Calu3 (cell line): ENCODE measurements at regions not wholly inside any gene's neighbourhood (a gene's known extent, or its start where the extent isn't known, plus 50 kb on each side); places are given as distances from the start of the nearest gene placed in this dataset.

ENCODE experiments used
- BruUV-seq: library from RNA; stranded (reverse); fragments of 400-500 nt; replicated peaks from 2 replicates; lab custom pipeline; 2021; lab: Mats Ljungman, UMichigan
- CTCF ChIA-PET: fragments of 300-600 bp; sonication (Branson Sonifier 250); formaldehyde crosslinking; loops from one replicate; lab custom pipeline; 2022; ENCODE audit warnings: antibody characterized with exemption; lab: Charles Lee
- DNase-seq: peaks from one replicate; pipeline ENCODE4 v3.0.0; 2022
- H3K27ac Mint-ChIP-seq: one replicate; pipeline ENCODE4 v1.8.0; 2022; ENCODE audit warnings: mixed read lengths; ENCODE audit not compliant: unreplicated experiment
- H3K27me3 Mint-ChIP-seq: one replicate; pipeline ENCODE4 v1.8.0; 2022; ENCODE audit warnings: mixed read lengths; ENCODE audit not compliant: unreplicated experiment
- H3K36me3 Mint-ChIP-seq: one replicate; pipeline ENCODE4 v1.8.0; 2022; ENCODE audit warnings: mild to moderate bottlenecking, moderate library complexity, mixed read lengths; ENCODE audit not compliant: insufficient read depth, unreplicated experiment
- H3K4me1 Mint-ChIP-seq: one replicate; pipeline ENCODE4 v1.8.0; 2022; ENCODE audit warnings: mild to moderate bottlenecking, low read depth, mixed read lengths; ENCODE audit not compliant: unreplicated experiment
- H3K4me3 Mint-ChIP-seq: one replicate; pipeline ENCODE4 v1.8.0; 2022; ENCODE audit warnings: mild to moderate bottlenecking, low read depth, moderate library complexity, mixed read lengths; ENCODE audit not compliant: unreplicated experiment
- H3K9me3 Mint-ChIP-seq: one replicate; pipeline ENCODE4 v1.8.0; 2022; ENCODE audit warnings: low read depth, mixed read lengths; ENCODE audit not compliant: unreplicated experiment
- intact Hi-C: fragments of 100-400 bp; cut with micrococcal nuclease; formaldehyde crosslinking; loops from one replicate; pipeline ENCODE4 v1.10.0; 2022; ENCODE audit not compliant: unreplicated experiment
- TF ChIP-seq, protein P1 (sequence below): fragments of 200-600 bp; IDR thresholded peaks from one replicate; pipeline ENCODE4 v1.8.0; 2022; ENCODE audit warnings: antibody characterized with exemption; ENCODE audit not compliant: unreplicated experiment

DNA sequence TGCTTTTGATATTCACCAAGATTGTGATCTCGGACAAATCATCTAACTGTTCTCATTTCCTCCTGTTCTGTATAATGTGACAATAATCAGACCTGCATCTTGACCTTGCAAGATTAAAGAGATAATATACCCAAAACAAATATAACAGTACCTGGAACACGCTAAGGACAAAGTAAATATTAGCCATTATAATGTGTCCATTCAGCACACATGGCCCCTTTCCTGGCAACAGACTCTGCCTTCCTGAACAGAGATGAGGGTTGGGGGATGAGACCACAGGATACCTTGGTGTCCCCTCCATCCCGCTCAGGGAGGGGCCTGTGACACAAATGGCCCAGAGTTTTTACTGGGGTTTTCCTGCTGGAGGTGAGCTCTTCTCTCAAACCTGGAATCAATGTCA, 143.4 kb upstream of the SERPINE2 start:
- intact Hi-C loops, result no loop called here
- Mint-ChIP-seq H3K4me3 (no peak overlapping the region), H3K9me3 (peaks cover 2% of the 10 kb centered on the region), H3K27me3 (no peaks in the 10 kb centered on the region), H3K36me3 (no peaks in the 10 kb centered on the region), H3K4me1 (peaks cover 15% of the 10 kb centered on the region), H3K27ac (no peak overlapping the region)
- TF ChIP-seq, protein P1, sequence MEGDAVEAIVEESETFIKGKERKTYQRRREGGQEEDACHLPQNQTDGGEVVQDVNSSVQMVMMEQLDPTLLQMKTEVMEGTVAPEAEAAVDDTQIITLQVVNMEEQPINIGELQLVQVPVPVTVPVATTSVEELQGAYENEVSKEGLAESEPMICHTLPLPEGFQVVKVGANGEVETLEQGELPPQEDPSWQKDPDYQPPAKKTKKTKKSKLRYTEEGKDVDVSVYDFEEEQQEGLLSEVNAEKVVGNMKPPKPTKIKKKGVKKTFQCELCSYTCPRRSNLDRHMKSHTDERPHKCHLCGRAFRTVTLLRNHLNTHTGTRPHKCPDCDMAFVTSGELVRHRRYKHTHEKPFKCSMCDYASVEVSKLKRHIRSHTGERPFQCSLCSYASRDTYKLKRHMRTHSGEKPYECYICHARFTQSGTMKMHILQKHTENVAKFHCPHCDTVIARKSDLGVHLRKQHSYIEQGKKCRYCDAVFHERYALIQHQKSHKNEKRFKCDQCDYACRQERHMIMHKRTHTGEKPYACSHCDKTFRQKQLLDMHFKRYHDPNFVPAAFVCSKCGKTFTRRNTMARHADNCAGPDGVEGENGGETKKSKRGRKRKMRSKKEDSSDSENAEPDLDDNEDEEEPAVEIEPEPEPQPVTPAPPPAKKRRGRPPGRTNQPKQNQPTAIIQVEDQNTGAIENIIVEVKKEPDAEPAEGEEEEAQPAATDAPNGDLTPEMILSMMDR, result no peak
- CTCF ChIA-PET, result no interaction called here
- DNase-seq, result no peak
- no TSS peak for BruUV-seq

DNA sequence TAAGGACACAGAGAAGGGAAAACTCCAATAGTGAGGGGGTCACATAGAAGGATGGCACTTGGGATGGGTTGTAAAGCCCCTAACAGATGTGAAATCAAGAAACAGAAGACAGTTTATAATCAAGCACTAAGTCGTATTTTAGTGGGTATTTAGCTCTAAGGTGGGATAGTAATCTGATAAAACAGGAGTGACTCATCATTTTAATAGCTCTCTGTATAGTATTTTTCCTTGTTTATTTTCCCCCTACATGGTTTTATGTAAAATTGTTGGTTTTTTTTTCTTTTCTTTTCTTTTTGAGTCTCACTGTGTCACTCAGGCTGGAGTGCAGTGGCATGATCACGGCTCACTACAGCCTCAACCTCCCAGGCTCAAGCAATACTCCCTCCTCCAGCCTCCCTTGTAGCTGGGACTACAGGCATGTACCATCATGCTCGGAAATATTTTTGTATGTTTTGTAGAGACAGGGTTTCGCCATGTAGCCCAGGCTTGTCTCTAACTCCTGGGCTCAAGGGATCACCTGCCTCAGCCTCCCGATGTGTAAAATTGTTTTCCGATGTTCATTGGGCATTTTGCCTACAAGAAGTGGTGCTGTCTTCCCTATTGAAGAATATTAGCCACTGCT, 142.6 kb upstream of the SERPINE2 start:
- Mint-ChIP-seq H3K4me3 (no peak overlapping the region), H3K4me1 (peaks cover 15% of the 10 kb centered on the region), H3K36me3 (no peaks in the 10 kb centered on the region), H3K27me3 (no peaks in the 10 kb centered on the region), H3K27ac (no peak overlapping the region), H3K9me3 (peaks cover 2% of the 10 kb centered on the region)
- CTCF ChIA-PET, result no interaction called here
- intact Hi-C loops, result no loop called here
- TF ChIP-seq, protein P1, result no peak
- DNase-seq, result no peak
- BruUV-seq, result no TSS peak

DNA sequence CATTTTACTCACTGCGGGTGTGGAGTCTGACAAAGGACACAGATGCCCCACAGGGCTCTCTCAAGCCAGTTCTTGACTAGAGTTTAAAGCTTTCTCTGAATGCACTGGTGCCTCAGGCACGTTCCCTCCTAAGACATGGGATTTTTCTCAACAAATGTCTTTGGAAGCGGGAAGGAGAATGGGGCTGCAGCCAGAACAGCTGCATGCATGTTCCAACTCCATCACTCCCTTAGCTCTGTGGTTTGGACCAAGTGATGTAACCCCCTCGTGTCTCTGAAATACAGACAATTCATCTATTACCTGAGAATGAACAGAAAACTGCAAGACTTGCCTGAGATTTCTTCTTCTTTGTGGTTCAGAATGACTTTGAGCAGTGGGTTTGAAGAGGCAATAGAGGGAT, 141.7 kb upstream of the SERPINE2 start:
- no peak overlapping the region for H3K27ac Mint-ChIP-seq
- no peaks in the 10 kb centered on the region for H3K36me3 Mint-ChIP-seq
- H3K4me3 Mint-ChIP-seq, result no peak overlapping the region
- TF ChIP-seq, protein P1, result no peak
- no peaks in the 10 kb centered on the region for H3K27me3 Mint-ChIP-seq
- no peak for DNase-seq
- H3K9me3 Mint-ChIP-seq, result peaks cover 2% of the 10 kb centered on the region
- intact Hi-C loops, result no loop called here
- peaks cover 15% of the 10 kb centered on the region for H3K4me1 Mint-ChIP-seq
- CTCF ChIA-PET, result no interaction called here
- BruUV-seq, result no TSS peak

DNA sequence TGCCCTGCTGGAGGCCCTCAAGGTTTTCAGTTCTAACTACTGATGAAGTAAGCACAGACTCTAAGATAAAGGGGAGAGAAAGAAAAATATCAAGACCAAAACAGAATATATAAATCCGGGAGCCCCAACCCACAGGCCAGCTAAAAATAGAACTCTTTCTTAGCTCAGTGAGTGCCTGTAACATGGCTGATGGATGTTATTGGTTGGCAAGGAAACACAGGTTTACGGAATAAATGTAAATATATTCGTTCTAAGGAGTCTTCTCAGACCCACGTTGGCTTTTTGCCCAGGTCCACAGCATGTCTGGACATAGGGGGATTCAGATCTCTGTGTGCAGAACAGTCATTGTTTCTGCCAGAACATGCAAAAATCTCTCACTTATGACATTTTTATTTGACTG, 139.0 kb upstream of the SERPINE2 start:
- peaks cover 23% of the 10 kb centered on the region for H3K4me1 Mint-ChIP-seq
- BruUV-seq, result no TSS peak
- intact Hi-C loops, result no loop called here
- H3K9me3 Mint-ChIP-seq, result peaks cover 2% of the 10 kb centered on the region
- DNase-seq, result no peak
- no peaks in the 10 kb centered on the region for H3K27me3 Mint-ChIP-seq
- no peak overlapping the region for H3K4me3 Mint-ChIP-seq
- CTCF ChIA-PET, result no interaction called here
- H3K27ac Mint-ChIP-seq, result no peak overlapping the region
- TF ChIP-seq, protein P1, result no peak
- H3K36me3 Mint-ChIP-seq, result no peaks in the 10 kb centered on the region
